DMS79 treated with DMSO at 0.1 percent for 48 hours (cell line): ENCODE measurements at regions not wholly inside any gene's neighbourhood (a gene's known extent, or its start where the extent isn't known, plus 50 kb on each side); places are given as distances from the start of the nearest gene placed in this dataset.

Source experiments
- DNase-seq: peaks from one replicate; lab custom pipeline; 2025; lab: John Stamatoyannopoulos, UW

- DNase-seq = no peak
These were observed 65.9 kb upstream of the TIAM1 start for GRCh38 chr21:31409831-31410487.

- DNase-seq = no peak
These were observed 64.4 kb upstream of the TIAM1 start for GRCh38 chr21:31408301-31409088.

- no peak for DNase-seq
These were observed 62.4 kb upstream of the TIAM1 start for GRCh38 chr21:31406510-31406909.

GRCh38 chr21:31405604-31406003 lies 61.5 kb upstream of the TIAM1 start:
- DNase-seq = no peak

GRCh38 chr21:31403596-31404333 lies 59.7 kb upstream of the TIAM1 start:
- no peak for DNase-seq

GRCh38 chr21:31399591-31399990 lies 55.5 kb upstream of the TIAM1 start:
- no peak for DNase-seq

- DNase-seq = no peak
These were observed 54.5 kb upstream of the TIAM1 start for GRCh38 chr21:31398574-31398973.

GRCh38 chr21:31397939-31398338 lies 53.9 kb upstream of the TIAM1 start:
- no peak for DNase-seq

GRCh38 chr21:31397515-31397926 lies 53.5 kb upstream of the TIAM1 start:
- no peak for DNase-seq

GRCh38 chr21:31397030-31397429 lies 53.0 kb upstream of the TIAM1 start:
- no peak for DNase-seq

GRCh38 chr21:31396399-31396798 lies 52.3 kb upstream of the TIAM1 start:
- no peak for DNase-seq

GRCh38 chr21:31395791-31396190 lies 51.7 kb upstream of the TIAM1 start:
- DNase-seq = no peak

- DNase-seq = no peak
These were observed 51.2 kb upstream of the TIAM1 start for GRCh38 chr21:31395268-31395667.

GRCh38 chr21:31394309-31394708 lies 50.2 kb upstream of the TIAM1 start:
- DNase-seq = no peak
